H9 (cell line): ENCODE measurements at regions not wholly inside any gene's neighbourhood (a gene's known extent, or its start where the extent isn't known, plus 50 kb on each side); places are given as distances from the start of the nearest gene placed in this dataset.
"Not testable (repeated sequence)": the region's sequence is repeated elsewhere in the genome, so short reads cannot be mapped to it uniquely, and the experiment has no call there.

Source experiments
- DNase-seq: peaks from one replicate; pipeline ENCODE4 v3.0.0-alpha.2; 2017
- H2AFZ ChIP-seq: one replicate; pipeline ENCODE4 v1.6.1; 2013; ENCODE audit warnings: mild to moderate bottlenecking, low read length, control low read depth, moderate library complexity
- H2AK5ac ChIP-seq: 2 replicates; pipeline ENCODE4 v1.6.1; 2013; ENCODE audit warnings: low read length, control low read depth, mixed read lengths; ENCODE audit not compliant: insufficient read length
- H2BK120ac ChIP-seq: one replicate; pipeline ENCODE4 v1.6.1; 2013; ENCODE audit warnings: low read depth, mild to moderate bottlenecking, low read length, control low read depth, inconsistent platforms; ENCODE audit not compliant: poor library complexity, severe bottlenecking
- H2BK12ac ChIP-seq: 2 replicates; pipeline ENCODE4 v1.6.1; 2013; ENCODE audit warnings: low read length, control low read depth, mixed read lengths, low read depth; ENCODE audit not compliant: insufficient read length
- H2BK15ac ChIP-seq: 2 replicates; pipeline ENCODE4 v1.6.1; 2013; ENCODE audit warnings: low read depth, low read length, control low read depth
- H2BK20ac ChIP-seq: one replicate; pipeline ENCODE4 v1.6.1; 2013; ENCODE audit warnings: low read depth, mild to moderate bottlenecking, low read length, control low read depth, inconsistent platforms; ENCODE audit not compliant: poor library complexity, severe bottlenecking
- H2BK5ac ChIP-seq: 2 replicates; pipeline ENCODE4 v1.6.1; 2013; ENCODE audit warnings: low read length, control low read depth, mixed read lengths; ENCODE audit not compliant: insufficient read length
- H3K14ac ChIP-seq: 2 replicates; pipeline ENCODE4 v1.6.1; 2013; ENCODE audit warnings: low read length, control low read depth; ENCODE audit not compliant: insufficient read depth
- H3K18ac ChIP-seq: 2 replicates; pipeline ENCODE4 v1.6.1; 2013; ENCODE audit warnings: low read depth, mild to moderate bottlenecking, mixed read lengths, low read length, control low read depth; ENCODE audit not compliant: insufficient read length
- H3K23ac ChIP-seq: 2 replicates; pipeline ENCODE4 v1.6.1; 2013; ENCODE audit warnings: low read length, control low read depth, mixed read lengths, low read depth; ENCODE audit not compliant: insufficient read length
- H3K23me2 ChIP-seq: 2 replicates; pipeline ENCODE4 v1.6.1; 2013; ENCODE audit warnings: low read depth, mild to moderate bottlenecking, mixed read lengths, low read length, control low read depth; ENCODE audit not compliant: insufficient read length, poor library complexity, severe bottlenecking
- H3K27ac ChIP-seq: 2 replicates; pipeline ENCODE4 v1.5.1; 2013; ENCODE audit warnings: low read length, control low read depth, mixed read lengths, low read depth; ENCODE audit not compliant: insufficient read length
- H3K27me3 ChIP-seq: 2 replicates; pipeline ENCODE4 v1.6.1; 2013; ENCODE audit warnings: low read length, control low read depth, inconsistent platforms; ENCODE audit not compliant: insufficient read depth
- H3K4ac ChIP-seq: 2 replicates; pipeline ENCODE4 v1.6.1; 2013; ENCODE audit warnings: low read depth, mild to moderate bottlenecking, control low read depth, inconsistent platforms, low read length, moderate library complexity
- H3K4me1 ChIP-seq: 2 replicates; pipeline ENCODE4 v1.6.1; 2013; ENCODE audit warnings: low read length, control low read depth, inconsistent platforms; ENCODE audit not compliant: insufficient read depth
- H3K4me2 ChIP-seq: 2 replicates; pipeline ENCODE4 v1.6.1; 2013; ENCODE audit warnings: low read length, control low read depth, mixed read lengths; ENCODE audit not compliant: insufficient read length, insufficient read depth
- H3K56ac ChIP-seq: 2 replicates; pipeline ENCODE4 v1.6.1; 2013; ENCODE audit warnings: low read depth, mild to moderate bottlenecking, mixed read lengths, low read length, control low read depth; ENCODE audit not compliant: insufficient read length
- H3K79me1 ChIP-seq: 2 replicates; pipeline ENCODE4 v1.6.1; 2013; ENCODE audit warnings: low read depth, mild to moderate bottlenecking, moderate library complexity, low read length, control low read depth, inconsistent platforms; ENCODE audit not compliant: insufficient read depth, poor library complexity, severe bottlenecking
- H3K79me2 ChIP-seq: 2 replicates; pipeline ENCODE4 v1.6.1; 2013; ENCODE audit warnings: low read length, control low read depth, inconsistent platforms; ENCODE audit not compliant: insufficient read depth
- H3K9ac ChIP-seq: 2 replicates; pipeline ENCODE4 v1.6.1; 2013; ENCODE audit warnings: low read length, control low read depth, mixed read lengths; ENCODE audit not compliant: insufficient read length; ENCODE audit errors: extremely low read depth
- H3K9me3 ChIP-seq: one replicate; pipeline ENCODE4 v1.6.1; 2013; ENCODE audit warnings: low read depth, low read length, inconsistent platforms; ENCODE audit not compliant: control insufficient read depth
- H3T11ph ChIP-seq: one replicate; pipeline ENCODE4 v1.6.1; 2013; ENCODE audit warnings: mild to moderate bottlenecking, low read length, control low read depth, inconsistent platforms
- H4K20me1 ChIP-seq: one replicate; pipeline ENCODE4 v1.6.1; 2013; ENCODE audit not compliant: control insufficient read depth, insufficient read length, insufficient read depth
- H4K5ac ChIP-seq: 2 replicates; pipeline ENCODE4 v1.6.1; 2013; ENCODE audit warnings: low read depth, mild to moderate bottlenecking, mixed read lengths, low read length, control low read depth; ENCODE audit not compliant: insufficient read length
- H4K8ac ChIP-seq: replicated peaks from 2 replicates; pipeline ENCODE4 v1.6.1; 2013; ENCODE audit warnings: low read length, control low read depth, mixed read lengths, low read depth; ENCODE audit not compliant: insufficient read length
- H4K91ac ChIP-seq: 2 replicates; pipeline ENCODE4 v1.6.1; 2013; ENCODE audit warnings: low read depth, mild to moderate bottlenecking, moderate library complexity, mixed read lengths, low read length, control low read depth; ENCODE audit not compliant: insufficient read length
- H3K27ac Mint-ChIP-seq, 3 experiments: 2 replicates in 2 of 3; 3 replicates in 1 of 3; pipeline ENCODE4 v1.8.0; 2020 to 2021; ENCODE audit warnings: mixed read lengths in 3 of 3, mild to moderate bottlenecking in 1 of 3, moderate library complexity in 1 of 3
- H3K27me3 Mint-ChIP-seq: 2 replicates; pipeline ENCODE4 v1.8.0; 2021; ENCODE audit warnings: low read depth, mild to moderate bottlenecking, moderate library complexity, mixed read lengths
- H3K36me3 Mint-ChIP-seq, 3 experiments: 2 replicates in 2 of 3; 3 replicates in 1 of 3; pipeline ENCODE4 v1.8.0; 2020 to 2021; ENCODE audit warnings: low read depth in 3 of 3, mixed read lengths in 3 of 3; ENCODE audit not compliant: insufficient read depth in 1 of 3
- H3K4me1 Mint-ChIP-seq, 2 experiments: 2 replicates each; pipeline ENCODE4 v1.8.0; 2020; ENCODE audit warnings: mixed read lengths in 2 of 2
- H3K4me3 Mint-ChIP-seq, 2 experiments: 2 replicates in 1 of 2; 3 replicates in 1 of 2; pipeline ENCODE4 v1.8.0; 2020 to 2021; ENCODE audit warnings: mild to moderate bottlenecking in 2 of 2, mixed read lengths in 2 of 2, moderate library complexity in 1 of 2
- H3K9me3 Mint-ChIP-seq, 2 experiments: 2 replicates in 1 of 2; 3 replicates in 1 of 2; pipeline ENCODE4 v1.8.0; 2020; ENCODE audit warnings: mild to moderate bottlenecking in 2 of 2, mixed read lengths in 2 of 2, moderate library complexity in 1 of 2
- WGBS: extraction: QIAGEN DNeasy Blood & Tissue Kit; methylation state at CpG from one replicate; pipeline ENCODE4 v1.1.7; 2013; ENCODE audit warnings: missing lambda C conversion rate, low lambda C conversion rate, mixed read lengths; ENCODE audit not compliant: insufficient read length; ENCODE audit errors: extremely low coverage; 5-methylcytosine and 5-hydroxymethylcytosine counted together
- TF ChIP-seq, protein P1 (sequence below): fragments of 200-600 bp; sonication (generic); conservative IDR thresholded peaks from 3 replicates; pipeline ENCODE4 v1.8.0; 2021; ENCODE audit warnings: antibody characterized with exemption, mild to moderate bottlenecking

DNA sequence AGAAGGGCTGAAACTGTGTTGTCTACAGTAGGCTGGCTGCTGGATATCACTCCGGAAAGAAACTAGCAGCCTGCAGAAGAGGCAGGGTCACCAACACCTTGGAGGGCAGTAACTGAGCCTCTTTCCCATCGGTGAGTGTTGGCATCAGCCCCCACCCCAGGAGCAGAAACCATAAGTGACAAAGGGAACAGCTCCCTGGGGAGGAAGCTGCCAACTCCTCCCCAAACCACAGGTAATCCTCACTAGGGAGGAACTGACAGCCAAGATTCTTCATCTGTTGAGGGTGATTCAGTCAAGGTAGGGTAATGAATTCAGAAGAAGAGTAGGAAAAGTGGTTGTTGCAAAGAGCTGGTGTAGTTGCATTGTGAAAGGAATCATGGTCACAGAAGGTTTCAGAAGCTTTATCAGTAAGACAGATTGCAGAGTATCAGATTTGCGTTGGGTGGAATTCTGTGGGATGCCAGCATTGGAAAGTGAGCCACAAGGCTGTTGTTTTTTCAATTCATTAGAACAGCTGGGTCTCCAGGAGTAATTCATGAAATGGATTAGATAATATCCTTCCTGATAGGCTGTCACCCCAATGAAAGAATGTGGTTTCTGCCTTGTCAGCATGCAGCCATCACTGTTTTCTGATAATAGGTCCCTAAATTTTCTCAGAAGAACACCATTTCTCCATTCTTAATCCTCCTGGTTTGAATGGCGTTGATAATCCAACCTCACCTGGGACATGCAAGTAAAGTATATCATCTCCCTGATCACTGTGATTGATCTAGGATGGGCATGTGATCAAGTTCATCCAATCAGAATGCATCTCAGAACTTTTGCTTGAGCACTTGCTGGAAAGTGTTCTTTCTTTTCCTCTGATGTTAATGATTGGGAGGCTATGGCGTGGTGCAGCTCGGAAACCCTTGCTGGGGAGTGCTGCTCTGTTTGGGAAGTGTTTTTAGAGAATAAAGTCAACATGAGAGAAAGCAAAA lies 75.0 kb upstream of the CTBP2 start:
- Histone ChIP-seq H3K23me2 (no peaks in the 10 kb centered on the region), H2BK15ac (no peak overlapping the region), H3K56ac (no peak overlapping the region), H2BK5ac (no peak overlapping the region), H3K4me1 (peaks cover 3% of the 10 kb centered on the region; the same call in 1 of the 2 replicates), H3K27me3 (no peaks in the 10 kb centered on the region), H3K27ac (no peak overlapping the region), H2AK5ac (no peak overlapping the region), H4K20me1 (no peaks in the 10 kb centered on the region), H2BK12ac (no peak overlapping the region), H2BK20ac (no peak overlapping the region), H3K79me2 (no peaks in the 10 kb centered on the region), H3K4ac (no peak overlapping the region), H3K9me3 (no peaks in the 10 kb centered on the region), H4K91ac (no peak overlapping the region), H2BK120ac (no peak overlapping the region), H2AFZ (no peak overlapping the region), H3K18ac (no peak overlapping the region), H3K14ac (no peak overlapping the region), H3K4me2 (no peak overlapping the region), H3K79me1 (no peaks in the 10 kb centered on the region), H3K23ac (no peak overlapping the region), H3T11ph (no peak overlapping the region), H4K5ac (no peak overlapping the region), H4K8ac (no peak overlapping the region), H3K9ac (no peak overlapping the region)
- Mint-ChIP-seq H3K36me3 (peaks cover 5 to 30% (median 15%) of the 10 kb centered on the region in 3 experiments), H3K4me3 (no peak overlapping the region), H3K9me3 (peaks cover 29 to 35% of the 10 kb centered on the region in 2 experiments), H3K27me3 (peaks cover 1% of the 10 kb centered on the region; the same call in 1 of the 2 replicates), H3K4me1 (peaks cover 18 to 19% of the 10 kb centered on the region in 2 experiments), H3K27ac (no peak overlapping the region; a peak in 1 of 7 replicates)
- TF ChIP-seq, protein P1, sequence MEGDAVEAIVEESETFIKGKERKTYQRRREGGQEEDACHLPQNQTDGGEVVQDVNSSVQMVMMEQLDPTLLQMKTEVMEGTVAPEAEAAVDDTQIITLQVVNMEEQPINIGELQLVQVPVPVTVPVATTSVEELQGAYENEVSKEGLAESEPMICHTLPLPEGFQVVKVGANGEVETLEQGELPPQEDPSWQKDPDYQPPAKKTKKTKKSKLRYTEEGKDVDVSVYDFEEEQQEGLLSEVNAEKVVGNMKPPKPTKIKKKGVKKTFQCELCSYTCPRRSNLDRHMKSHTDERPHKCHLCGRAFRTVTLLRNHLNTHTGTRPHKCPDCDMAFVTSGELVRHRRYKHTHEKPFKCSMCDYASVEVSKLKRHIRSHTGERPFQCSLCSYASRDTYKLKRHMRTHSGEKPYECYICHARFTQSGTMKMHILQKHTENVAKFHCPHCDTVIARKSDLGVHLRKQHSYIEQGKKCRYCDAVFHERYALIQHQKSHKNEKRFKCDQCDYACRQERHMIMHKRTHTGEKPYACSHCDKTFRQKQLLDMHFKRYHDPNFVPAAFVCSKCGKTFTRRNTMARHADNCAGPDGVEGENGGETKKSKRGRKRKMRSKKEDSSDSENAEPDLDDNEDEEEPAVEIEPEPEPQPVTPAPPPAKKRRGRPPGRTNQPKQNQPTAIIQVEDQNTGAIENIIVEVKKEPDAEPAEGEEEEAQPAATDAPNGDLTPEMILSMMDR, result no peak
- WGBS, result no CpG with 5 or more reads among the region's 6 CpGs
- DNase-seq, result no peak

DNA sequence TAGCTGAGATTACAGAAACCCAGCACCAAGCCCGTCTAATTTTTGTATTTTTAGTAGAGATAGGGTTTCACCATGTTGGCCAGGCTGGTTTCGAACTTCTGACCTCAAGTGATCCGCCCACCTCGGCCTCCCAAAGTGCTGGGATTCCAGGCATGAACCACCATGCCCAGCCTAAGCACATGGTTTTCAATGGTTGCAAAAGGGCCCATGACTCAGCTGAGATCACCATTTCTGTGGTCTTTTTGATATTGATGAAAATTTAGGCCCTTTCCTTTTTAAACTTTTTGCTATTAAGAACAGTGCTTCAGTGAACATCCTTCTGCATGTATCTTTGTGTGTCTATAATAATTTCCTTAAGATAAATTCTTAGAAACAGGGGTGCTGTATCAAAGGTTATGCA lies 74.2 kb upstream of the CTBP2 start:
- H3K9me3 ChIP-seq, H4K91ac ChIP-seq, H3K14ac ChIP-seq, H3K23ac ChIP-seq, H4K20me1 ChIP-seq, H3T11ph ChIP-seq, H2AFZ ChIP-seq, H4K5ac ChIP-seq, H2BK12ac ChIP-seq, H3K27ac Mint-ChIP-seq, H3K23me2 ChIP-seq, H3K4me2 ChIP-seq, H3K4me3 Mint-ChIP-seq, H2BK5ac ChIP-seq, H2BK20ac ChIP-seq, H3K4ac ChIP-seq, H3K4me1 ChIP-seq, H3K27me3 Mint-ChIP-seq, H4K8ac ChIP-seq, H3K56ac ChIP-seq, H3K79me1 ChIP-seq, H3K79me2 ChIP-seq, H2BK120ac ChIP-seq, H3K18ac ChIP-seq, DNase-seq, H3K27me3 ChIP-seq, H3K9ac ChIP-seq, H2BK15ac ChIP-seq, H3K27ac ChIP-seq, H2AK5ac ChIP-seq: not testable (repeated sequence)
- peaks cover 28 to 31% of the 10 kb centered on the region in 2 experiments for H3K9me3 Mint-ChIP-seq
- peaks cover 5 to 28% (median 15%) of the 10 kb centered on the region in 3 experiments for H3K36me3 Mint-ChIP-seq
- WGBS, result no CpG with 5 or more reads among the region's 4 CpGs
- H3K4me1 Mint-ChIP-seq, result peaks cover 22 to 24% of the 10 kb centered on the region in 2 experiments
